Stomach (tissue), 4 donors: ENCODE measurements at regions not wholly inside any gene's neighbourhood (a gene's known extent, or its start where the extent isn't known, plus 50 kb on each side); places are given as distances from the start of the nearest gene placed in this dataset.

Experiments used
- CTCF ChIP-seq, 7 experiments: fragments of 450-650 bp in 4 of 7; fragments of 200-600 bp in 3 of 7; sonication (generic) in 3 of 7; IDR thresholded peaks; one replicate each; pipeline ENCODE4 v1.5.1; 2016 to 2019; ENCODE audit warnings: antibody characterized with exemption in 7 of 7, control low read depth in 2 of 7, mild to moderate bottlenecking in 1 of 7
- POLR2A ChIP-seq, 4 donors: fragments of 450-650 bp; IDR thresholded peaks; one replicate each; pipeline ENCODE4 v1.6.1; 2016; ENCODE audit warnings: antibody characterized with exemption in 4 of 4, control low read depth in 2 of 4, mild to moderate bottlenecking in 1 of 4, moderate library complexity in 1 of 4
- POLR2AphosphoS5 ChIP-seq, 3 donors: sonication (generic); formaldehyde crosslinking; IDR thresholded peaks; one replicate each; pipeline ENCODE4 v1.6.1; 2016; ENCODE audit warnings: antibody characterized with exemption in 3 of 3

DNA sequence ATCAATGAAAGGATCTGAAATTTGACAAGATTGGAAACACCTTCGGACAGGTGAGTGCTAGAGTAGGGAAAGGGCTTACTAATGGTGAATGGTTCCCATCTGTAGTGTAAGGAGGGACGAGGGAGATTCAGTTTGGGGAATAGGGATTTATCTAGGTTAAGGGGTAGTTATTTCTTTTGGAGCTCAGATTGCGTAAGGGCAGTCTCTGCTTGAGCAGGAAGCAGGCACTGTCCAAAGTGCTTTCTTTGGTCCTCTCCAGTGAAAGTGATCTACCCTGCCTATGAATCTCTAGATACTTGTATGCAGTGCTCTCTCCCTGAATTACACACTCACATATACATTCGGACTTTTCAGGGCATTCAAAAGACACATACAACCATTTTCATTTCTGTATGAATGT is 272.9 kb upstream of the FIGN start:
- TF ChIP-seq CTCF (IDR thresholded peaks at IDR 0.05) (no peak), POLR2AphosphoS5 (IDR thresholded peaks at IDR 0.05) (no peak), POLR2A (IDR thresholded peaks at IDR 0.05) (no peak)
